LHCN-M2 (cell line): ENCODE measurements at regions not wholly inside any gene's neighbourhood (a gene's known extent, or its start where the extent isn't known, plus 50 kb on each side); places are given as distances from the start of the nearest gene placed in this dataset.

Experiments used
- DNase-seq: peaks from one replicate; pipeline ENCODE4 v3.0.0-alpha.2; 2012; ENCODE audit warnings: low read depth

- no peak for DNase-seq
Measured at GRCh38 chr4:23348789-23349498, 540.9 kb downstream of the PPARGC1A start.

- peak; percentile 5 for DNase-seq
Measured at GRCh38 chr4:23337292-23337691, 552.6 kb downstream of the PPARGC1A start.

- DNase-seq: peak; percentile 94
Measured at GRCh38 chr4:23333946-23334878, 555.6 kb downstream of the PPARGC1A start.

GRCh38 chr4:23333556-23333945, 556.3 kb downstream of the PPARGC1A start:
- peak; percentile 72 for DNase-seq

- no peak for DNase-seq
Measured at GRCh38 chr4:23332313-23332712, 557.5 kb downstream of the PPARGC1A start.

GRCh38 chr4:23327120-23327519, 562.7 kb downstream of the PPARGC1A start:
- DNase-seq: no peak

- peak; percentile 88 for DNase-seq
Measured at GRCh38 chr4:23324021-23324690, 565.7 kb downstream of the PPARGC1A start.

GRCh38 chr4:23323436-23323835, 566.4 kb downstream of the PPARGC1A start:
- DNase-seq: peak; percentile 69

- DNase-seq: no peak
Measured at GRCh38 chr4:23322732-23323131, 567.1 kb downstream of the PPARGC1A start.

- DNase-seq: peak; percentile 23
Measured at GRCh38 chr4:23320931-23321587, 568.8 kb downstream of the PPARGC1A start.

- DNase-seq: no peak
Measured at GRCh38 chr4:23312686-23313085, 577.2 kb downstream of the PPARGC1A start.

GRCh38 chr4:23311983-23312382, 577.9 kb downstream of the PPARGC1A start:
- DNase-seq: no peak

- DNase-seq: peak; percentile 61
Measured at GRCh38 chr4:23305026-23305425, 584.8 kb downstream of the PPARGC1A start.

- no peak for DNase-seq
Measured at GRCh38 chr4:23298371-23298770, 591.5 kb downstream of the PPARGC1A start.

- DNase-seq: peak; percentile 7
Measured at GRCh38 chr4:23297327-23297726, 592.5 kb downstream of the PPARGC1A start.

- DNase-seq: no peak
Measured at GRCh38 chr4:23291139-23291538, 598.4 kb downstream of the GBA3 start.

GRCh38 chr4:23290656-23291055, 597.9 kb downstream of the GBA3 start:
- DNase-seq: peak; percentile 5

GRCh38 chr4:23279377-23279986, 586.7 kb downstream of the GBA3 start:
- DNase-seq: peak; percentile 17

- no peak for DNase-seq
Measured at GRCh38 chr4:23278845-23279244, 586.1 kb downstream of the GBA3 start.

- DNase-seq: no peak
Measured at GRCh38 chr4:23276076-23276475, 583.3 kb downstream of the GBA3 start.

GRCh38 chr4:23269566-23269965, 576.8 kb downstream of the GBA3 start:
- DNase-seq: no peak
